ENCODE measurements at regions not wholly inside any gene's neighbourhood (a gene's known extent, or its start where the extent isn't known, plus 50 kb on each side); places are given as distances from the start of the nearest gene placed in this dataset.

DNA sequence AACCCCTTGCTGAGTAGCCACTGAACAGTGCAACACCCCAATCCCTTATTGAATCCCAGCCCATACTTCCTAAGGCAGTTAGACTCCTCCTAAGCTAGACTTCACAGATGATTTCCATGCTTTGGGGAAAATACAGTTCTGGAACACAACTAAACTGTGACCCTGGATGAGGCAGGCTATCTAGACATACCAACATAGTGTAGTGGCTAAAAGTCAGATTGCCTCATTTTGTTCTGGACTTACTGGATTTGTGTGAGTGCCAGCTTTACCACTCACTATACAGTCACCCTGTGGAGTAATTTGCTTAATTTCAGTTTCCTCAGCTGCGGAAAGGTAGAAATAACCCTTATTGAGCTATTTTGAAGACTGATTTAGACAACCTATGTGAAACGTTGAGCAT is 203.1 kb downstream of the ASCL1 start:
- H3K27ac ChIP-seq (ENCODE audit: low read depth, low read length), result no peak overlapping the region
- no peak overlapping the region for H3K4me2 ChIP-seq (ENCODE audit: low read length)
- H3K9ac ChIP-seq (ENCODE audit: low read length), result no peak overlapping the region
- H3K27me3 ChIP-seq (ENCODE audit: insufficient read depth, low read length, poor library complexity), result no peaks in the 10 kb centered on the region
- H3K4me1 ChIP-seq (ENCODE audit: control insufficient read depth, low read depth, low read length), result no peaks in the 10 kb centered on the region
- no peak overlapping the region for H3K4ac ChIP-seq (ENCODE audit: low read depth, low read length)
- no CpG with 5 or more reads among the region's 2 CpGs for WGBS (ENCODE audit: extremely low coverage, insufficient coverage, low lambda C conversion rate)
- no peaks in the 10 kb centered on the region for H3K79me1 ChIP-seq (ENCODE audit: low read length)
- no peak overlapping the region for H2BK15ac ChIP-seq (replicated peaks; ENCODE audit: low read depth)
- no peaks in the 10 kb centered on the region for H3K79me2 ChIP-seq (ENCODE audit: control insufficient read depth, insufficient read depth, low read length)
- H2AK5ac ChIP-seq (ENCODE audit: low read length), result no peak overlapping the region
- H3K18ac ChIP-seq (ENCODE audit: low read length), result no peak overlapping the region
- no peak for DNase-seq
- no peaks in the 10 kb centered on the region for H3K36me3 ChIP-seq (ENCODE audit: control insufficient read depth, insufficient read depth, low read length)
- H3K23ac ChIP-seq (ENCODE audit: low read length), result no peak overlapping the region
- no peak overlapping the region for H3K4me3 ChIP-seq (ENCODE audit: low read length)
- no peak overlapping the region for H3K56ac ChIP-seq (ENCODE audit: low read length)
- H2BK5ac ChIP-seq (ENCODE audit: low read length), result no peak overlapping the region
- no peak overlapping the region for H2BK120ac ChIP-seq (ENCODE audit: low read depth, low read length)
- no peak overlapping the region for H4K5ac ChIP-seq (ENCODE audit: low read length)
- no peak overlapping the region for H4K8ac ChIP-seq (ENCODE audit: low read depth, low read length)

DNA sequence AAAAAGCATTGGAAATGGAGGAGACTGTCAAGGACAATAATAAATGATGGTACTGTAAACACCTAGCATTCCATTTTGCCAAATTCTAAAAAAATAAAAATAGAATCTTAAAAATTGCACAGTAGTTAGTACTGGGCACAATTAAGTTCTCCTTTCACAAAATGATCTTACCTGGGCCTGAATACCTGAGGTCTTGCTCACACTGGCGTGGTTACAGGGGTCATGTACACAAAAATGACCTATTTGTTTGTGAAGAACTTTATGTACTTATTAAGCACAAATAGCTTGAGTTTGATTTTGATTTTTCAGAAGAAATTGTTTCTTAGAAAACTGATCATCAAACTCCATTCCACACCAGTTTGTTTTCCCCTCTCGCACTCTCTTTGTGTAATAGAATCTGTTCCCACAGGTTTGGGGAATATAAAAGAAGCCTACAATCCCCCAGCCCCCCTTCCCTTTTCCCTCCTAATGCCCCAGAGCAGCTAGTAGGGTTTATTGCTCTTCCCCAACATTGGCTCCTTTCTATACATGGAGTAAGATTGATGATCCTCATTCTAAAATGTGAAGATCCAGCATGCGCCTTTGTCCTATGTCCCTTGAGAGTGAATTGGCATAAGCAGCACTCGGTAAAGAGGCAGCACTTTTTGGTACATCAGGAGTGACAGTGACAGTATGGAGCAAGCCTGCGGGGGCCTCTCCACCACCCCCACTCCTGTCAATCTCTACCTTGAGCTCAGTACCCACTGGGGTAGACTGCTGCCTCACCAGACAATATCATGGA is 204.3 kb downstream of the ASCL1 start:
- Histone ChIP-seq H3K27me3 (ENCODE audit: insufficient read depth, low read length, poor library complexity) (no peaks in the 10 kb centered on the region), H3K27ac (ENCODE audit: low read depth, low read length) (no peak overlapping the region), H3K23ac (ENCODE audit: low read length) (no peak overlapping the region), H3K4ac (ENCODE audit: low read depth, low read length) (no peak overlapping the region), H4K8ac (ENCODE audit: low read depth, low read length) (no peak overlapping the region), H3K18ac (ENCODE audit: low read length) (no peak overlapping the region), H2BK120ac (ENCODE audit: low read depth, low read length) (no peak overlapping the region), H3K56ac (ENCODE audit: low read length) (no peak overlapping the region), H2BK5ac (ENCODE audit: low read length) (no peak overlapping the region), H3K9ac (ENCODE audit: low read length) (no peak overlapping the region), H4K5ac (ENCODE audit: low read length) (no peak overlapping the region), H3K4me3 (ENCODE audit: low read length) (no peak overlapping the region), H3K79me2 (ENCODE audit: control insufficient read depth, insufficient read depth, low read length) (no peaks in the 10 kb centered on the region), H3K36me3 (ENCODE audit: control insufficient read depth, insufficient read depth, low read length) (no peaks in the 10 kb centered on the region), H2BK15ac (replicated peaks; ENCODE audit: low read depth) (no peak overlapping the region), H3K4me2 (ENCODE audit: low read length) (no peak overlapping the region), H3K4me1 (ENCODE audit: control insufficient read depth, low read depth, low read length) (no peaks in the 10 kb centered on the region), H3K79me1 (ENCODE audit: low read length) (no peaks in the 10 kb centered on the region), H2AK5ac (ENCODE audit: low read length) (no peak overlapping the region)
- no CpG with 5 or more reads among the region's 5 CpGs for WGBS (ENCODE audit: extremely low coverage, insufficient coverage, low lambda C conversion rate)
- DNase-seq, result no peak

DNA sequence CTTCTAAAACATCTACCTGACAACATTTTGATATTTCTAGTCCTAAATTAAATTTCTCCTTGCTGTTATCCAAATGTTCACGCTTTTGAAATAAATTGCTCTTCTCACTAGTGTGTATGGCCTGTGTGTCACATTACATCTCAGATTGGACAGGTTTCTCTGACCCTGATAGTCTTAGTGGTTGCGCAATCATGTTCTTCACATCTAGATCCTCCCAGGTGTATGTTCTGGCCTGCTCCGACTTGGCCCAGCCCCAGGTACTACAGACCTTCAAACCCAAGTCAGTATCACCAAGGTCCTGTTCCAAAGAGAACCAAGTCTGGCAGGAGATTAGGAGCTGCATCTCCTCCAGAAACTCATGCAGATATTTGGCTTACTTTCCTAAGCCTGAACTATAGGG is 209.5 kb downstream of the ASCL1 start:
- no peak overlapping the region for H3K23ac ChIP-seq (ENCODE audit: low read length)
- DNase-seq, result no peak
- H3K9ac ChIP-seq (ENCODE audit: low read length), result no peak overlapping the region
- no peak overlapping the region for H2AK5ac ChIP-seq (ENCODE audit: low read length)
- no peak overlapping the region for H4K8ac ChIP-seq (ENCODE audit: low read depth, low read length)
- no peak overlapping the region for H2BK120ac ChIP-seq (ENCODE audit: low read depth, low read length)
- no peak overlapping the region for H3K4me3 ChIP-seq (ENCODE audit: low read length)
- WGBS (ENCODE audit: extremely low coverage, insufficient coverage, low lambda C conversion rate), result no CpG with 5 or more reads among the region's 3 CpGs
- H4K5ac ChIP-seq (ENCODE audit: low read length), result no peak overlapping the region
- H3K4me2 ChIP-seq (ENCODE audit: low read length), result no peak overlapping the region
- H3K27me3 ChIP-seq (ENCODE audit: insufficient read depth, low read length, poor library complexity), result no peaks in the 10 kb centered on the region
- H2BK15ac ChIP-seq (replicated peaks; ENCODE audit: low read depth), result no peak overlapping the region
- no peak overlapping the region for H3K18ac ChIP-seq (ENCODE audit: low read length)
- no peak overlapping the region for H2BK5ac ChIP-seq (ENCODE audit: low read length)
- no peak overlapping the region for H3K27ac ChIP-seq (ENCODE audit: low read depth, low read length)
- H3K4me1 ChIP-seq (ENCODE audit: control insufficient read depth, low read depth, low read length), result no peaks in the 10 kb centered on the region
- H3K56ac ChIP-seq (ENCODE audit: low read length), result no peak overlapping the region
- no peaks in the 10 kb centered on the region for H3K79me2 ChIP-seq (ENCODE audit: control insufficient read depth, insufficient read depth, low read length)
- H3K79me1 ChIP-seq (ENCODE audit: low read length), result no peaks in the 10 kb centered on the region
- H3K36me3 ChIP-seq (ENCODE audit: control insufficient read depth, insufficient read depth, low read length), result no peaks in the 10 kb centered on the region
- no peak overlapping the region for H3K4ac ChIP-seq (ENCODE audit: low read depth, low read length)

DNA sequence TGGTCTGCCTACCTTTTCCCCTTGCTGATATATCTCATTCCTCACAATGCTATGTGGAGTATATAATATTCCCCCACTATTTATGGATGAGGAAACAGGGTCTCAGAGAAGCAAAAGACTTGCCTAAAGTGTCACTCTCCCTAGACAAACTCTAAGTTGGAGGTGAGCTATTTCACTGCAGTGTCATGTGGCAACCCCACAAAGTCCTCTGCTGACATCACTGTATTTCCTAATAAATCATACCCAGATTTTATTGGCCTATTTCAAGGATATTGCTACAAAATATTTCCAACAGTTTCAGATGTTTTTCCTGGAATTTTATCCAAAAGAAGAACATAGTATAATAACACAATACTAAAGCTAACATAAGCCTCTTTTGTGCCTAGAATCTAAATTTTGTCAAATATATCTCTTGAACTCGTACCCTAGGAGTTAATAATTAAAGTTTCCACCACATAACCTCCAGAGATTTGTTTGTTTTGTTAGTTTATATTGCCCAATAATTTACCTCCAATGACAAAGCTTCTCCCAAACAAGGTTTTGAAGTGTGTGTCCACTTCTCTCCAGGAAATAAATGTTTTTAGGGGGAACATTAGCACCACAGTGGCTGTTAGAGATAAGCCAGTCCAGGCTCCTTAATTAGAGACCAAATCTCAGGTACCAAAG is 215.1 kb downstream of the ASCL1 start:
- no peaks in the 10 kb centered on the region for H3K27me3 ChIP-seq (ENCODE audit: insufficient read depth, low read length, poor library complexity)
- no peak overlapping the region for H2BK120ac ChIP-seq (ENCODE audit: low read depth, low read length)
- WGBS (ENCODE audit: extremely low coverage, insufficient coverage, low lambda C conversion rate), result no CpG with 5 or more reads among the region's 1 CpG
- no peak overlapping the region for H3K18ac ChIP-seq (ENCODE audit: low read length)
- H3K9ac ChIP-seq (ENCODE audit: low read length), result no peak overlapping the region
- H3K4me1 ChIP-seq (ENCODE audit: control insufficient read depth, low read depth, low read length), result no peaks in the 10 kb centered on the region
- H2AK5ac ChIP-seq (ENCODE audit: low read length), result no peak overlapping the region
- H2BK5ac ChIP-seq (ENCODE audit: low read length), result no peak overlapping the region
- H3K79me1 ChIP-seq (ENCODE audit: low read length), result no peaks in the 10 kb centered on the region
- no peaks in the 10 kb centered on the region for H3K79me2 ChIP-seq (ENCODE audit: control insufficient read depth, insufficient read depth, low read length)
- no peak overlapping the region for H3K4me2 ChIP-seq (ENCODE audit: low read length)
- no peak overlapping the region for H3K56ac ChIP-seq (ENCODE audit: low read length)
- H4K5ac ChIP-seq (ENCODE audit: low read length), result no peak overlapping the region
- no peak overlapping the region for H3K27ac ChIP-seq (ENCODE audit: low read depth, low read length)
- no peak overlapping the region for H3K4me3 ChIP-seq (ENCODE audit: low read length)
- H3K23ac ChIP-seq (ENCODE audit: low read length), result no peak overlapping the region
- H4K8ac ChIP-seq (ENCODE audit: low read depth, low read length), result no peak overlapping the region
- no peak overlapping the region for H3K4ac ChIP-seq (ENCODE audit: low read depth, low read length)
- no peaks in the 10 kb centered on the region for H3K36me3 ChIP-seq (ENCODE audit: control insufficient read depth, insufficient read depth, low read length)
- H2BK15ac ChIP-seq (replicated peaks; ENCODE audit: low read depth), result no peak overlapping the region
- DNase-seq, result no peak

DNA sequence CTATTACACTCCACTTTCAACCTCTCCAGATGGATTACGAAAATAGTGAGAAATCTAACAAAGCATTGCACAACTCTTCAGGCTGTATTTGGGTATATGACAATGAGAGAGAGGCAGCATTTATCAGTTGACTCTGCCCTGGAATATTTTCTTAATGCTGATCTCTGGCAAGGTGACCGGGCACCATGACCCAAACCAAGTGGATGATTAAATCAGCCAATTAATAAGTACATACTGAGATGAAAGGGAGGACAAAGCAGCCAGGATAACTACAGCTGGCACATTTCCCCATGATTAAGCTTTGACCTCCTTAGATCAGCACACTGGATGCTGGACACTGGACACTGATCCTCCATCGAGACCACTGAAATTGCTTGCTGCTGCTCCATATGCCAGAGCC is 218.2 kb downstream of the ASCL1 start:
- Histone ChIP-seq H2BK120ac (ENCODE audit: low read depth, low read length) (no peak overlapping the region), H3K4me2 (ENCODE audit: low read length) (no peak overlapping the region), H3K23ac (ENCODE audit: low read length) (no peak overlapping the region), H3K18ac (ENCODE audit: low read length) (no peak overlapping the region), H3K79me1 (ENCODE audit: low read length) (no peaks in the 10 kb centered on the region), H3K9ac (ENCODE audit: low read length) (no peak overlapping the region), H3K79me2 (ENCODE audit: control insufficient read depth, insufficient read depth, low read length) (no peaks in the 10 kb centered on the region), H3K36me3 (ENCODE audit: control insufficient read depth, insufficient read depth, low read length) (no peaks in the 10 kb centered on the region), H3K27ac (ENCODE audit: low read depth, low read length) (no peak overlapping the region), H4K8ac (ENCODE audit: low read depth, low read length) (no peak overlapping the region), H2BK15ac (replicated peaks; ENCODE audit: low read depth) (no peak overlapping the region), H3K27me3 (ENCODE audit: insufficient read depth, low read length, poor library complexity) (no peaks in the 10 kb centered on the region), H3K56ac (ENCODE audit: low read length) (no peak overlapping the region), H2BK5ac (ENCODE audit: low read length) (no peak overlapping the region), H2AK5ac (ENCODE audit: low read length) (no peak overlapping the region), H3K4me3 (ENCODE audit: low read length) (no peak overlapping the region), H4K5ac (ENCODE audit: low read length) (no peak overlapping the region), H3K4ac (ENCODE audit: low read depth, low read length) (no peak overlapping the region), H3K4me1 (ENCODE audit: control insufficient read depth, low read depth, low read length) (no peaks in the 10 kb centered on the region)
- no CpG with 5 or more reads among the region's 3 CpGs for WGBS (ENCODE audit: extremely low coverage, insufficient coverage, low lambda C conversion rate)
- no peak for DNase-seq
